Stimulated activated CD4-positive, alpha-beta T cell treated with anti-CD3 and anti-CD28 coated beads, Interleukin-1b, Interleukin-23, amount 100 ng/mL, for 24 hours (primary cell): ENCODE measurements at regions not wholly inside any gene's neighbourhood (a gene's known extent, or its start where the extent isn't known, plus 50 kb on each side); places are given as distances from the start of the nearest gene placed in this dataset.
"Not testable (repeated sequence)": the region's sequence is repeated elsewhere in the genome, so short reads cannot be mapped to it uniquely, and the experiment has no call there.

Experiments
- DNase-seq, 4 experiments: peaks; one replicate each; pipeline ENCODE4 v3.0.0-alpha.2; 2020; ENCODE audit warnings: low read depth in 4 of 4, low spot score in 1 of 4

DNA sequence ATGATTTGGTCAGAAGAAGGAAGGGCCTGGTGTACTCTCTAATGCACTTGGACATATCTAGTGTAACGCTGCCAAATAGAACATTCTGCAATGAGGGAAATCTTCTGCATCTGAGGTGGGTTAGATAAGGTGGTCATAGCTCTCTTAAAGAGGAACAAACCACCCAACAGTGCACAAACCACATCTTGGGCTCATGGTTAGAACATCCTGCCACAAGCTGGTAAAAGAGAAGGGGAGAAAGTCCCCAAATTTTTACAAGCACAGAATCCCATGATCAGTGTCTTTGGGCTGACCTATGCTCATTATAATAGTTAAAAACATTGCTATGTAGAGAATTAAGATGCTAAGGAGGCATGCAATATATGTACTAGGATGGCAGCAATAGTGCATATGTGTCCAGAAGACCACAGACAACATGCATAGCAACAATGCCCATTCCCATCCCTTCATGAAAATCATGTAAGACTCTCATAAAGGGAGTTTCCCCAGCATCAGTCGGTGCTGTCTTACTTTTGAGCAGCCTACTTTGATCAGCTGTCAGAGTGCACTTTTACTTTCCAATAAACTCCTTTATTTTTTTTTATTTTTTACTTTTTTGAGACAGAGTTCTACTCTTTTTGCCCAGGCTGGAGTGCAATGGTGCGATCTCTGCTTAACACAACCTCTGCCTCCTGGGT, 99.7 kb upstream of the SLC7A11 start:
- no peak for DNase-seq

DNA sequence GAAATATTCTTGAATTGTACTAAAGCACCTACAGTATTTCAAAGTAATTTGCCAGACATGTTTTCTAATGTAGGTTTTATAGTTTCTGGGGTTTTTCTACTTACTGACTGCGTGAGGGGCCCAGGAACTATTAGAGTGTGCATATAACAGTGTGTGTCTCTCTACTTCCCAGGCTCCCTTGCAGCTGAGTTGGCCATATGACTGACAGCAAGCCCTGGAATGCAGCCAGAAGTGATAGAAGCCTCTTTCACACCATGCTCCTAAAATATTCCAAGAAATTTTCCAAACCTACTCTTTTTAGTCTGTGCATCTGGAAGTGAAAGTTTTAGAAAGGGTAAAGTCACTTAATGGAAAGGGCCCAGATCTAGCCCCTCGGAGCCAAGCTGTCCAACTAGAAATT, 96.7 kb upstream of the SLC7A11 start:
- no peak for DNase-seq

DNA sequence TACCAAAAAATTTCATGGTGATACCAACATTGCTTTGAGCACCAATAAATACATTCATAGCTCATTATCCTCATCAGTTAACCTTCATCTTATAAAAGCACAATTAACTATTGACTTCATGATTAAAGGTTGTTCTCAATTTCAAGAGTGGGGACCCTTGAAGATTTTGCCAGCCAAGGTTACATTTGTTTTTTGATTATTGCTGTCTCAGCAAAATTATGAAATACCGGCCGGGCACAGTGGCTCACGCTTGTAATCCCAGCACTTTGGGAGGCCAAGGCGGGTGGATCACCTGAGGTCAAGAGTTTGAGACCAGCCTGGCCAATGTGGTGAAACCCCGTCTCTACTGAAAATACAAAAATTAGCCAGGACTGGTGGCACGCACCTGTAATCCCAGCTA, 96.1 kb upstream of the SLC7A11 start:
- DNase-seq: not testable (repeated sequence)

- DNase-seq: no peak
Observed at GRCh38 chr4:138334346-138335016, 92.3 kb upstream of the SLC7A11 start.

DNA sequence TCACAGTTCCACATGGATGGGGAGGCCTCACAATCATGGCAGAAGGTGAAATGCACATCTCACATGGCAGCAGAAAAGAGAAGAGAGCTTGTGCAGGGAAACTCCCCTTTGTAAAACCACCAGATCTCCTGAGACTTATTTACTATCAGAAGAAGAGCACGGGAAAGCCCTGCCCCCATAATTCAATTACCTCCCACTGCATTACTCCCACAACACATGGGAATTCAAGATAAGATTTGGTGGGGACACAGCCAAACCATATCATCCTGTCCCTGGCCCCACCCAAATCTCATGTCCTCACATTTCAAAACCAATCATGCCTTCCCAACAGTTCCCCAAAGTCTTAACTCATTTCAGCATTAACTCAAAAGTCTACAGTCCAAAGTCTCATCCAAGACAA, 90.3 kb upstream of the SLC7A11 start:
- not testable (repeated sequence) for DNase-seq

- DNase-seq: no peak
Observed at GRCh38 chr4:138330531-138330930, 88.4 kb upstream of the SLC7A11 start.

- no peak for DNase-seq
Observed at GRCh38 chr4:138329506-138330070, 87.4 kb upstream of the SLC7A11 start.

DNA sequence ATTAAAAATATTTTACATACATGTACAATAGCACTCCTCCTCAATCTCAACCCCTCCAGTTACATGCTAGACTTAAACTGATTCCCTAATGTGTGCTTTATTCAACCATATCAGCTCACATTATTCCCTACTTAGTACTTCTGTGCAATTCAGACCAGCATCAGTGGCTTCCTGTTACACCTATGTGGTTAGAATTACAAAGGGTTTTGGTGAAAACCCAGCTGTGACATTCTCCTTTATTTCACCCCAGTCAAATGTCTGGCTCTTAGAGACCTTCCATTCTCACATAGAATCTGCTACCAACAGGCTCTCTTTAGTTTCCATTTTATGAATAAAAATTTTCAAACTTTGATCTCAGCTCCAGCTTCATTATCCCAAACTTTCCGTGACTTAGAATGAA, 85.2 kb upstream of the SLC7A11 start:
- DNase-seq: no peak

- no peak for DNase-seq
Observed at GRCh38 chr4:138320831-138321230, 78.7 kb upstream of the SLC7A11 start.

- no peak for DNase-seq
Observed at GRCh38 chr4:138320030-138320429, 77.9 kb upstream of the SLC7A11 start.

GRCh38 chr4:138317175-138317748, 75.1 kb upstream of the SLC7A11 start:
- no peak for DNase-seq

DNA sequence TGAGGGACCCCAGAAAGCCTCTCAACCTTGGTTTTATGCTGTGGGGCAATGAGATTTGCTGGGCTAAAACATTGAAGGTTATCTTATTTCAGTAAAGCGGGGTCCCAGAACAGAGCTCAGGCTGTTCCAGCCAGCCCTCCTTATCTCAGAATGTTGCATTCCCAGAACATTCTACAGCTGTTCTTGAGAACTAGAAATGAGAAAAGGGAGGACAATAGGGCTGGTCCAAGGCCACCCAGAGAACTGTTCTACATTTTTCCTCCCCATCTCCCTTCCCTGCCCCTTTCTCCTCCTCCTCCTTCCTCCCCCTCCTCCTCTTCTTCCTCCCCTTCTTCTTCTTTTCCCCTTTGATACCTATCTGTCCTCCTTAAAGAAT, 70.4 kb upstream of the SLC7A11 start:
- no peak for DNase-seq

- DNase-seq: no peak
Observed at GRCh38 chr4:138311771-138312535, 69.8 kb upstream of the SLC7A11 start.

- DNase-seq: no peak
Observed at GRCh38 chr4:138310991-138311390, 68.8 kb upstream of the SLC7A11 start.

DNA sequence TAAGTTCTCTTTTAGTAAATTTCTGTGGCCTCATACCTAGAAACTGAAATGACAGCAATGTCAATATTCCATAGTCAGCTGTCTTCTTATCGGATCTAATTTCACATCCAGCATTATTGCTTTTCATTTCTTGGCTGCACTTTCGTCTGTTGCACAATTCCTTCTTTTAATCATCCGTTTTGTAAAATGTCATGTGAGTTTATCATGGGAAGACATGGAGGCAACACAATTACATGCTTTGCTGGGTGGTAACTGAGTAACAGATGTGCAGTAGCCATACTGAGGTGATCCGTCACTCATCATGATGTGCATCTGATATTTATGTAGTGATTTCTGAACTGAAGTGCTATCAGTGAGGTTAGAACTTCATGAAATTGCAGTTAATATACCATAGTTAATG, 68.3 kb upstream of the SLC7A11 start:
- no peak for DNase-seq

- no peak for DNase-seq
Observed at GRCh38 chr4:138308356-138308755, 66.2 kb upstream of the SLC7A11 start.

- no peak for DNase-seq
Observed at GRCh38 chr4:138307319-138307718, 65.2 kb upstream of the SLC7A11 start.

- DNase-seq: no peak
Observed at GRCh38 chr4:138305050-138305449, 62.9 kb upstream of the SLC7A11 start.

GRCh38 chr4:138301536-138301935, 59.4 kb upstream of the SLC7A11 start:
- DNase-seq: no peak

GRCh38 chr4:138300616-138301015, 58.5 kb upstream of the SLC7A11 start:
- DNase-seq: no peak

DNA sequence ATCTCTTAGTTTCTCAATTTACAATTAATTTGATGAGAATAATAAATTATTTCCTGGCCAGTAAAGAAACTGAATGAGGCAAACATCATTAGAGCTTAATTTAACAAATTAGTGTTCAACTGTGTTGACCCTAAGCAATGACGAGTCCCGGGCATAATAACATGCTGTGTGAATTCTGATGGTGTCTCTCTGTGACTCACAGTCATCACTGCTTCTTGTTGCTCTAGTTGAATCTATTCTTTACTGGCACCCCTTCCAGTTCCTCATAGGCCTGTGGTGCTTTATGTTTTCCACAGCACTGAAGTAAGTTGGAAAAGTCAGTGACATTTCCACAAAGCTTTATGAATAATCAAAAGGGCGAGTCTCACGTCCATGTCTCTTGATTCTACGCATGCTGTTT, 57.7 kb upstream of the SLC7A11 start:
- DNase-seq: no peak

DNA sequence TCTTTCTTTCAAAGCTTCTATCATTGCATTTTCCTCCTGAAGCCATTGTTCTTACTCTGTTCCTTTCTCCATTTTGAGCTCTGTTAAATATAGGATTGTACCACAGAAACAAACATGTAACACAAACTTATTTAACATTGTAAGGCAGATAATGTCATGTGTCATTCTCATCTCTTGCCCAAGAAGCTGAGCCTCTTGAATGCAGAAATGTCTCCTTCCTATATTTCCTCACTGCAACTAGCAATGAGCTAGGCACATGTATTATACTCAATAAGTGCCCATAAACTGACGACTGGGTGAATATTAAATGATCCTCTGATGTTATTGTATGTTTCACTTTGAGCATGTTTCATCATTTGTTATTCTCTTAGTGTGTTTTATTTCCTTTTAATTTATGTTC, 56.7 kb upstream of the SLC7A11 start:
- DNase-seq: no peak
